ENCODE measurements at regions not wholly inside any gene's neighbourhood (a gene's known extent, or its start where the extent isn't known, plus 50 kb on each side); places are given as distances from the start of the nearest gene placed in this dataset.
"Not testable (repeated sequence)": the region's sequence is repeated elsewhere in the genome, so short reads cannot be mapped to it uniquely, and the experiment has no call there.

DNA sequence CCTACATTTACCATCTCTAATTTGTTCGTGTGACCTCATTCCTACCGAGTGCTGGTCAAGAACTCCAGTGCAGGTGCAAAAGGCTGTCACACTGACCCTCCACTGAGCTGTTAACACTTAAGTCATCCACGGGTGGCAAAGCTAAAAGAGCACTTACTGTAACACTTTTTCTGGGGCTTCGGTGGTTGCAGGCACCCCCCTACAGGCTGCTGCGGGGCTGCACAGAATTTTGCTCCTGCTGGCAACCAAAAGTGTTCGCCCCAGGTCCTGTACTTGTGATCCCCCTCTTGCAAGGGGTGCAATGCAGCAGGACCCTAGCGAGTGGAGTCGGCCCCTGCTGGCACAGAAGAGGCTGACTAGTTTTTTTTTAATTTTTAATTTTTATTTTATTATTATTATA, 298.9 kb upstream of the CNTNAP2 start:
- peaks cover 4 to 34% (median 12%) of the 10 kb centered on the region in 5 donors for H3K9me3 Mint-ChIP-seq
- no peak overlapping the region for H3K27ac Mint-ChIP-seq
- no peak for DNase-seq
- ChIA-PET CTCF (no interaction called here), POLR2A (no interaction called here)
- no peaks in the 10 kb centered on the region for H3K27me3 Mint-ChIP-seq
- Histone ChIP-seq H3K36me3 (ENCODE audit: insufficient read depth, low read length) (no peaks in the 10 kb centered on the region), H3K27ac (ENCODE audit: low read depth, low read length) (no peak overlapping the region), H3K4me3 (ENCODE audit: low read length) (no peak overlapping the region), H3K27me3 (ENCODE audit: insufficient read depth, low read length, poor library complexity, severe bottlenecking) (no peaks in the 10 kb centered on the region), H3K9me3 (ENCODE audit: low read length) (no peaks in the 10 kb centered on the region), H3K4me1 (ENCODE audit: insufficient read depth, low read length) (no peaks in the 10 kb centered on the region)
- no peaks in the 10 kb centered on the region for H3K36me3 Mint-ChIP-seq
- H3K4me3 Mint-ChIP-seq: no peak overlapping the region
- no peaks in the 10 kb centered on the region for H3K4me1 Mint-ChIP-seq

DNA sequence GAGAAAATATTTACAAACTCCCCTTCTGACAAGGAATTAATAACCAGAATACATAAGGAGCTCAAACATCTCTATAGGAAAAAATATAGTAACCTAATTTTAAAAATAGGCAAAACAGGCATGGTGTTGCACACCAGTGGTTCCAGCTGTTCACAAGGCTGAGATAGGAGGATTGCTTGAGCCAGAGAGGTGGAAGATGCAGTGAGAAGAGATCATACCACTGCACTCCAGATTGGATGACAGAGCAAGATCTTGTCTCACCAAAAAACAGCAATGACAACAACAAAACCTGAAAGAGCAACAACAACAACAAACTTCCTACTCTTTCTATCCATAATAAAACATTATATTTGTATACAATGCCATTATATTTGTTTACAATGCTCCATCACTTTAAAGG, 304.4 kb upstream of the CNTNAP2 start:
- H3K4me3 Mint-ChIP-seq: no peak overlapping the region

DNA sequence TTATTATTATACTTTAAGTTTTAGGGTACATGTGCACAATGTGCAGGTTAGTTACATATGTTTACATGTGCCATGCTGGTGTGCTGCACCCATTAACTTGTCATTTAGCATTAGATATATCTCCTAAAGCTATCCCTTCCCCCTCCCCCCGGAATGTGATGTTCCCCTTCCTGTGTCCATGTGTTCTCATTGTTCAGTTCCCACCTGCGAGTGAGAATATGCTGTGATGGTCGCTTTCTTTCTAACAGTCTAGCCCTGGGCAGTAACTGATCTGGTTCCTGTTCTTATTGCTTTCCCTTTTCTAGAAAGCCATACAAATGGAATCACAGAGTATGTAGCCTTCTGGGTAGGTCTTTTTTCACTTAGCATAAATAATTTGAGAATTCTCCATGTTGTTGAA, 311.1 kb upstream of the CNTNAP2 start:
- CTCF ChIA-PET: interaction anchor here (0.6 kb wide), 1 partner anchor 490 kb away, joined by 3 read pairs; no protein-coding TSS in a partner anchor
- H3K4me1 ChIP-seq (ENCODE audit: insufficient read depth, low read length); H3K36me3 Mint-ChIP-seq; POLR2A ChIA-PET; H3K4me1 Mint-ChIP-seq; H3K27me3 ChIP-seq (ENCODE audit: insufficient read depth, low read length, poor library complexity, severe bottlenecking); H3K4me3 ChIP-seq (ENCODE audit: low read length); H3K36me3 ChIP-seq (ENCODE audit: insufficient read depth, low read length); H3K27me3 Mint-ChIP-seq; H3K4me3 Mint-ChIP-seq; DNase-seq; H3K27ac Mint-ChIP-seq; H3K27ac ChIP-seq (ENCODE audit: low read depth, low read length); H3K9me3 ChIP-seq (ENCODE audit: low read length): not testable (repeated sequence)
- H3K9me3 Mint-ChIP-seq: peaks cover 4 to 22% (median 8%) of the 10 kb centered on the region in 5 donors

More for the DNA sequence above, 304.4 kb upstream of the CNTNAP2 start:
- Histone ChIP-seq H3K4me1 (ENCODE audit: insufficient read depth, low read length) (no peaks in the 10 kb centered on the region), H3K27me3 (ENCODE audit: insufficient read depth, low read length, poor library complexity, severe bottlenecking) (no peaks in the 10 kb centered on the region), H3K9me3 (ENCODE audit: low read length) (no peaks in the 10 kb centered on the region), H3K36me3 (ENCODE audit: insufficient read depth, low read length) (no peaks in the 10 kb centered on the region), H3K27ac (ENCODE audit: low read depth, low read length) (no peak overlapping the region), H3K4me3 (ENCODE audit: low read length) (no peak overlapping the region)
- Mint-ChIP-seq H3K27ac (no peak overlapping the region), H3K4me1 (no peaks in the 10 kb centered on the region), H3K9me3 (peaks cover 2 to 28% (median 14%) of the 10 kb centered on the region in 5 donors), H3K36me3 (no peaks in the 10 kb centered on the region), H3K27me3 (no peaks in the 10 kb centered on the region)
- POLR2A ChIA-PET: no interaction called here
- DNase-seq: no peak
- CTCF ChIA-PET: no interaction called here

DNA sequence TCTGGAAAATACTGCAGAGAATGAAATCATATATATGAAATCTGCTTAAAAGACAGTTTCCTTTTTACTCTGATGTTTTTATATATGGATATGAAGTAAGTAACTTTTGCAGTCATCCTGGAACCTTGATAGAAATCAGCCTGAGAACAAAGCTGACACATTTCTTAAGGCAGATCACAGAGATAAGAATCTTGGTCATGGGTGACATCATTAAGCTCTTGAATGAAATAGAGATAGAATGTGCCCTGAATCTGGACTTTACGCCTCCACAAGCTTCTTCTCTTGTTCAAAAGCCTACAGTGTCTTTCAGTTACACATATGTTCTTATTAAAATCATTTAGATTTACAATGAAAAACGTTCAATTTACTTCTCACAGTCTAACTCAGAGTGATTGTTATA, 319.1 kb upstream of the CNTNAP2 start:
- Mint-ChIP-seq H3K4me1 (no peaks in the 10 kb centered on the region), H3K4me3 (no peak overlapping the region), H3K27ac (no peak overlapping the region), H3K9me3 (peaks cover 5 to 14% (median 7%) of the 10 kb centered on the region in 5 donors), H3K27me3 (no peaks in the 10 kb centered on the region), H3K36me3 (no peaks in the 10 kb centered on the region)
- Histone ChIP-seq H3K4me3 (ENCODE audit: low read length) (no peak overlapping the region), H3K27ac (ENCODE audit: low read depth, low read length) (no peak overlapping the region), H3K9me3 (ENCODE audit: low read length) (no peaks in the 10 kb centered on the region), H3K4me1 (ENCODE audit: insufficient read depth, low read length) (no peaks in the 10 kb centered on the region), H3K27me3 (ENCODE audit: insufficient read depth, low read length, poor library complexity, severe bottlenecking) (no peaks in the 10 kb centered on the region), H3K36me3 (ENCODE audit: insufficient read depth, low read length) (no peaks in the 10 kb centered on the region)
- ChIA-PET CTCF (no interaction called here), POLR2A (no interaction called here)
- DNase-seq: no peak

DNA sequence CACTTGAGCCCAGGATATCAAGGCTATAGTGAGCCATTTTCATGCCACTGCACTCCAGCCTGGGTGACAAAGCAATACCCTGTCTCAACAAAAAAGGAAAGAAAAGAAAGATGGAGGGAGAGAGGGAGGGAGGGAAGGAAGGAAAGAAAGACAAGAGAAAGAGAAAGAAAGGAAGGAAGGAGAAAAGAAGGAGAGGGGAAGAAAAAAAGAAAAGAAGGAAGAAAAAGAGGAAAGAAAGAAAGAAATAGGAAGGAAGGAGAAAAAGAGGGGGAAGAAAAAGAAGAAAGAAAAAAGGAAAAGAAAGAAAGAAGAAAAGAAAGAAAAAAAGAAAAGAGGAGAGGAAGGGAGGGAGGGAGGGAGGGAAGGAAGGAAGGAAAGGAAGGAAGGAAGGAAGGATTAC, 321.5 kb upstream of the CNTNAP2 start:
- H3K4me3 ChIP-seq (ENCODE audit: low read length): no peak overlapping the region
- Mint-ChIP-seq H3K9me3 (peaks cover 0 to 21% (median 8%) of the 10 kb centered on the region in 5 donors), H3K4me1 (no peaks in the 10 kb centered on the region), H3K4me3 (no peak overlapping the region), H3K27ac (no peak overlapping the region), H3K27me3 (no peaks in the 10 kb centered on the region), H3K36me3 (no peaks in the 10 kb centered on the region)
- H3K27ac ChIP-seq (ENCODE audit: low read depth, low read length): no peak overlapping the region
- no peaks in the 10 kb centered on the region for H3K4me1 ChIP-seq (ENCODE audit: insufficient read depth, low read length)
- H3K36me3 ChIP-seq (ENCODE audit: insufficient read depth, low read length): no peaks in the 10 kb centered on the region
- CTCF ChIA-PET: no interaction called here
- POLR2A ChIA-PET: no interaction called here
- no peaks in the 10 kb centered on the region for H3K9me3 ChIP-seq (ENCODE audit: low read length)
- no peaks in the 10 kb centered on the region for H3K27me3 ChIP-seq (ENCODE audit: insufficient read depth, low read length, poor library complexity, severe bottlenecking)
- no peak for DNase-seq

DNA sequence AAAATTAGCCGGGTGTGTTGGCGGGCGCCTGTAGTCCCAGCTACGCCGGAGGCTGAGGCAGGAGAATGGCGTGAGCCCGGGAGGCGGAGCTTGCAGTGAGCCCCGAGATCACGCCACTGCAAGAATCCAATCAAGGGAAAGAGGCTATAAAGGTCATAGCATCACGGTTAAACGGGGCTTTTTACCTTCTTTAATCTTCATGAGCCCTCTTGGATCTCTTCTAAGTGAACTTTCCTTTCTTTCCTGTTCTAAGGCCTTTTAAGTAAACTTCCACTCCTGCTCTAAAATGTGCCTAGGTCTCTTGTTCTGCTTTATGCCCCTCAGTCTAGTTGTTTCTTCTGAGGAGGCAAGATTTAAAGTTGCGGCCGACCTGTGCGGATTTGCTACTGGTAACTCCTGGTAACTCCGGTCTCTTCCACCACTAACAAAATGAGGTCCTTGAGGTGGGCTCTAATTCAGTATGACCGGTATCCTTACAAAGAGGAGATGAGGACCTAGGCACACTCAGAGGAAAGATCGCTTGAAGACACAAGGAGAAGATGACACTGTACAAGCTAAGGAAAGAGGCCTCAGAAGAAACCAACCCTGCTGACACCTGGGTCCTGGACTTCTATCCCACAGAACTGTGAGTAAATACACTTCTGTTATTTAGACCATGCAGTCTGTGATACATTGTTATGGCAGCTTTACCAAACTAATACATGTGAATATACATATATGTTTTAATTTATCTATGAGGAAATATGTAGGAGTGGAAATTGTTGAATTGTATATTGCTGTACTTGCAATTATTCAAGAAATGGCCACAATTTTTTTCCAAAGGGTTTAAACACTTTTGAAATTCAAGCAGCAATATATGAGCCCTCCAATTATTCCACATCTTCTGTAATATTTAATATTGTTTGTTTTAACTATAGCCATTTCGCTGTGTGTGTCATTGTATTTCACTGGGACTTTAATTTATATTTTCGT, 331.5 kb upstream of the CNTNAP2 start:
- Histone ChIP-seq H3K4me1 (ENCODE audit: insufficient read depth, low read length) (no peaks in the 10 kb centered on the region), H3K27ac (ENCODE audit: low read depth, low read length) (peak overlapping the region; percentile 81), H3K4me3 (ENCODE audit: low read length) (peak overlapping the region; percentile 26), H3K27me3 (ENCODE audit: insufficient read depth, low read length, poor library complexity, severe bottlenecking) (no peaks in the 10 kb centered on the region), H3K36me3 (ENCODE audit: insufficient read depth, low read length) (no peaks in the 10 kb centered on the region), H3K9me3 (ENCODE audit: low read length) (no peaks in the 10 kb centered on the region)
- ChIA-PET POLR2A (no interaction called here), CTCF (no interaction called here)
- Mint-ChIP-seq H3K36me3 (no peaks in the 10 kb centered on the region), H3K27me3 (no peaks in the 10 kb centered on the region), H3K4me3 (no peak overlapping the region), H3K4me1 (no peaks in the 10 kb centered on the region), H3K9me3 (peaks cover 2 to 18% (median 14%) of the 10 kb centered on the region in 5 donors), H3K27ac (no peak overlapping the region)
- DNase-seq: no peak

DNA sequence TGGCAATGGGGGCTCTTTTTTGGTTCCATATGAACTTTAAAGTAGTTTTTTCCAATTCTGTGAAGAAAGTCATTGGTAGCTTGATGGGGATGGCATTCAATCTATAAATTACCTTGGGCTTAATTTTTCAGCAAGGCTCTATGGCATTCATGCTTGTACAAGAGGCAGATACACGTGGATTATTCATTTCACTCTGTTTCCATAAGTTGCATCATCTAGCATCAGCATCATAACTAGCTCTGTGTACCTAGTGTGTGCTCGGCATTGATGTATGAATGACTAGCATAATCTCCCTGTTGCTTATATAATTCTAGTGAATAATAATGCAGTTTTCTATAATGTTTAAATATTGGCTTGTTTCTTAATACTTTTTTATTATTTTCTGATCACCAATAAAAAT, 335.2 kb upstream of the CNTNAP2 start:
- H3K27ac ChIP-seq (ENCODE audit: low read depth, low read length); H3K27me3 ChIP-seq (ENCODE audit: insufficient read depth, low read length, poor library complexity, severe bottlenecking); CTCF ChIA-PET; H3K4me3 Mint-ChIP-seq; H3K36me3 ChIP-seq (ENCODE audit: insufficient read depth, low read length); H3K9me3 ChIP-seq (ENCODE audit: low read length); H3K27me3 Mint-ChIP-seq; H3K36me3 Mint-ChIP-seq; H3K4me3 ChIP-seq (ENCODE audit: low read length); POLR2A ChIA-PET; DNase-seq; H3K4me1 Mint-ChIP-seq; H3K27ac Mint-ChIP-seq; H3K4me1 ChIP-seq (ENCODE audit: insufficient read depth, low read length): not testable (repeated sequence)
- H3K9me3 Mint-ChIP-seq: peaks cover 4 to 17% (median 6%) of the 10 kb centered on the region in 5 donors

DNA sequence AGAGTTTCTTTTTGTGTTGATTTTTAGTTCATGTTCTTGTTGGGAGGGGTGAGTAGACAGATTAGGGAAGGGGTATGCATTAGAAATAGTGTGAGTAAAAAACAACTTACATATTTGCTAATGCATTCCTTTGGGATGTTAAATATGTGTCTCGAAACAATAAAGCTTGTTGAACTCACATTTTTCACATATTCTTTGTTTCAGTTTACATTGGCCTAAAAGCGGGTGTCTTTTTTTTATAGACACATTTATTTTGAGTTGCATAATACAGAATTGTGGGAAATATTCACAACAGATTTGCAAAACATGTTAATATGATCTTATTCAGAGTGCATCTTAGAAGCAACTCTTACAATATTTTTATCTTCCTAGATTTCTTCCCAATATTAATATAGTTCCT, 337.5 kb upstream of the CNTNAP2 start:
- Histone ChIP-seq H3K27me3 (ENCODE audit: insufficient read depth, low read length, poor library complexity, severe bottlenecking) (no peaks in the 10 kb centered on the region), H3K27ac (ENCODE audit: low read depth, low read length) (no peak overlapping the region), H3K9me3 (ENCODE audit: low read length) (no peaks in the 10 kb centered on the region), H3K36me3 (ENCODE audit: insufficient read depth, low read length) (no peaks in the 10 kb centered on the region), H3K4me1 (ENCODE audit: insufficient read depth, low read length) (no peaks in the 10 kb centered on the region), H3K4me3 (ENCODE audit: low read length) (no peak overlapping the region)
- Mint-ChIP-seq H3K4me1 (no peaks in the 10 kb centered on the region), H3K36me3 (no peaks in the 10 kb centered on the region), H3K4me3 (no peak overlapping the region), H3K27ac (no peak overlapping the region), H3K27me3 (no peaks in the 10 kb centered on the region), H3K9me3 (peaks cover 2 to 19% (median 6%) of the 10 kb centered on the region in 5 donors)
- no peak for DNase-seq
- CTCF ChIA-PET: no interaction called here
- POLR2A ChIA-PET: no interaction called here

Data from CD8-positive, alpha-beta memory T cell (primary cell).